ENCODE measurements at regions not wholly inside any gene's neighbourhood (a gene's known extent, or its start where the extent isn't known, plus 50 kb on each side); places are given as distances from the start of the nearest gene placed in this dataset.

DNA sequence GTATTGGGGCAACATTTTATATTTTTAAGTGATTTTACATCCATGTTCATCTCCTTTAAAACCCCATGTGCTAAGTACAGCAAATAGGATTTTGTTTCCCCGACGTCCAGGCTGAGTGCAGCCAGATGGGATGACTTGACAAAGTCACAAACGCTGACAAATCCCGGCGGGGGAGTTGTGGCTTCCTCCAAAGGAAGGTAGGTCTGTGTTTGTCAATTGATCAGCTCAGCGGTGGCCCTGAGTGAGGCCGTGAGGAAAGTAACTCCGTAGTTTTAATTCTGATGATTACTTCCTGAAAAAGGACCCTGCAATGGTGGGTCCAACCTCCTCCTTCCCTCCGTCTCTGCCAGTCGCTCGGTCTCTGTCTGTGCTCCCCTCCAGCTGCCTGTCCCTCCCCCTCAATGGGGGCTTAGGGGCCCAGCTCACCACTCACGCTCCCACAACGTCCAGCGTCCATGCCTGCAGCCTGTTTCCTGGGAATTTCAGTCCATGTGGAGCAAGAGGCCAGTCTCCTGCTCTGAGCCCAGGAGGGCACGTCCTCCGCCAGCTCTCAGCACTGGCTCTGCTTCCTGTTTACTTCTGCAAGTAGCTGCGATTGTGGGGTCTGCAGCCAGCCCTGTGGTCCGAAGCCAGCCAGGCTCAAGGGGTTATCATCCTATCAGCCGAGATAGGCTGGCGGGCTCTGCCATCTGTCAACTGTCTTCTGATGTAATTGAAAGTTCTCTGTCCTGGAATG lies 209.4 kb upstream of the FOXF1 start:
- H3K4me3 ChIP-seq, result peak overlapping the region; percentile 10 to 60 (median 41); a peak in 15 of 20 replicates
- peak overlapping the region in 10 of 11 experiments; percentile 14 to 85 (median 72); a peak in 19 of 22 replicates for H3K27ac ChIP-seq
- no peak; a peak in 1 of 22 replicates for TF ChIP-seq Cebpa-rat (IDR thresholded peaks at IDR 0.05)
- H3K36me3 ChIP-seq, result no peaks in the 10 kb centered on the region
- no peaks in the 10 kb centered on the region for H3K9me3 ChIP-seq (replicated peaks in 1 of 11)
- peaks cover 15 to 24% (median 19%) of the 10 kb centered on the region in 10 experiments for H3K4me1 ChIP-seq
- H4K20me1 ChIP-seq, result peaks cover 0 to 9% (median 0%) of the 10 kb centered on the region in 11 experiments; a peak in 2 of 22 replicates
- H3K9ac ChIP-seq, result peak overlapping the region in 10 of 11 experiments; percentile 34 to 76 (median 62); a peak in 16 of 22 replicates
- H3K27me3 ChIP-seq, result peaks cover 0 to 29% (median 8%) of the 10 kb centered on the region in 11 experiments; a peak in 8 of 22 replicates
- H3K4me2 ChIP-seq, result peak overlapping the region; percentile 74 to 98 (median 92)

DNA sequence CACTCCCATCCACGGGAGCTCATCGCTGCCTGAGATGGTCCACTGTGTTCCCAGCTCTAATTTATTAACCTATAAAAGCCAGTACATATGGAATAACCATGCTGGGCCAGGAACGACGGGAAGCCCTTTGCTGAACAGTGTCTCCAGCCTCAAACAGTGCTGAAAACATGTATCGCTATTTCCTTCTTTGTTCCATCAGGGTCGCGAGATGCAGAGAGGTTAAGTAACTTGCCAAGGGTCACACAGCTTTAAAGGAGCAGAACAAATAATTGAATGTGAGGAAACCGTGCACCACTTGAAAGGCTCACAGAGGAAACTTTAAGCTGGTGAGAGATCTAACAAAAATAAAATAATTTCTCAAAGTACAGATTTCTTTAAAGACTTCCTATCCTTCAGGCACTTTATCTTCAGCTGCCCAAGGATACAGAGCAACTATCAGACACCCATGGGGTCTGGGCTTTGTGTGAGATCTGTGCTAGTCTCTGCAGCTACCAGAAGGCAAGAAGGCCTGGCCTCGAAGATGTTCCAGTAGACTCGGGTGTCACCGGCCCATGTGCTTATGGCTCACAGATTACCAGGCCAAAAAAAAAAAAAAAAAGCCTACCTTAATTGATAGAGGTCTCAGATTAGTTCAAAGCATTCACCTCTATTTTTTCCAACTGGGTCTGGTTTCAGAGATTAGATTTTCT lies 207.8 kb upstream of the FOXF1 start:
- Histone ChIP-seq H3K4me3 (no peak overlapping the region), H3K36me3 (no peaks in the 10 kb centered on the region), H3K9ac (no peak overlapping the region), H3K4me1 (peaks cover 15 to 24% (median 19%) of the 10 kb centered on the region in 10 experiments), H4K20me1 (no peaks in the 10 kb centered on the region), H3K27ac (no peak overlapping the region), H3K9me3 (replicated peaks in 1 of 11) (no peaks in the 10 kb centered on the region), H3K27me3 (peaks cover 0 to 15% (median under 1%) of the 10 kb centered on the region in 11 experiments; a peak in 6 of 22 replicates), H3K4me2 (no peak overlapping the region)
- no peak for TF ChIP-seq Cebpa-rat (IDR thresholded peaks at IDR 0.05)

DNA sequence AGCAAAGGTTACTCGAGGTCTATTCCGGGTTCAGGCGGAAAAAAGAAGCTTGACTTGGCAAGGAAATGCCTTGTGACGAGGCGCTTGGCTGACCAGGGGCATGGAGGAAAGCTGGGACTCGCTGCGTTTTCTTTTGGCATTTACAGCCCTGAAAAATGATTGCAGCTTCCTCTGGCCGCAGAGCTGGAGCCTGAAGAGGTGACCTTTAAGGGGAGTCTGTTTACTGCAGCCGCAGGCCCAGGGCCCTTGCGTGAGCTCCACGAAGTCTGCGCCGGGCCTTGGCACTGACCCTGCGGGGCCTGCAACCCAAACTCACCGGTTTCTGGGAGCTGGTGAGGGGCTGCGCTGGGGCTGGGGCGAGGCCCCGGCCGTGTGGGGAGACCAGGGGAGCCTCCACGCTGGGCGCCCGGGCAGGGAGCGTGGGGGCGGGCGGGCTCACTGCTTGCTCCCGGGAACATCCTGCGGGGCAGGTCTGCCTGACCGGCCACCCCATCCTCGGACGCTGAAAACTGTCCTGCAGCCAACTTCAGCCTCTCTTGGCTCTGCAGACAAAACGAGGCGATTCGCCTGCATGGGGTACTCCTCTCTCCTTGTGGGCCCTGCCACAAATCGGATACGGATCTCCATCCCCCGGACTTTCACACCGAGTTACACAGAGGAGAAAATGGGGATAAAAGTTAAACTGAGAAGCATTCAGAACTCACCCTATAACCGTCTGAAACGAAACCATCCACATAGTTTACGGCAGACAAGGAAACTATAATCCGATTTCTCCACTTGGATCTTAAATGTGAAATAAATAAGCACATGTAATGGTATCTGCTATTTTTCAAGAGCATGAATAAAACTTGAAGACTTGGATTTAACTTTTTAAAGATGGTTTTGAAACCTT lies 206.3 kb upstream of the FOXF1 start:
- Histone ChIP-seq H3K9me3 (replicated peaks in 1 of 11) (no peaks in the 10 kb centered on the region), H3K4me1 (peaks cover 15 to 24% (median 19%) of the 10 kb centered on the region in 10 experiments)

DNA sequence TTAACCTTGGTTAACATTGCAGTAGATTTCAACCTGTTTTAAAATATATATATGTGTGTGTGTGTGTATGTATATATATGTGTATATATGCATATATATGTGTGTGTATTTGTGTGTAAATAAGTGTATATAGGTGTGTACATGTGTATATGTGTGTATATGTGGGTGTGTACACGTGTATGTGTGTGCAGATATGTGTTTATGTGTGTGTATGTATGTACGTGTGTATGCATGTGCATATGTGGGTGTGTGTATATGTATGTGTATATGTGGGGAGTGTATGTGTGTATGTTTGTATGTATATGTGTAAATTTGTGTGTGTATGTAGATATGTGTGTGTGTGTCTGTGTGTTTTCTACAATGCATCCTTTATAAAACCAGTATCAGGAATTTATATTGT lies 205.5 kb upstream of the FOXF1 start:
- Histone ChIP-seq H3K4me2 (no peak overlapping the region), H3K4me1 (peaks cover 14 to 23% (median 18%) of the 10 kb centered on the region in 10 experiments), H3K9ac (no peak overlapping the region), H3K27me3 (no peaks in the 10 kb centered on the region), H3K27ac (no peak overlapping the region), H3K36me3 (no peaks in the 10 kb centered on the region), H3K4me3 (no peak overlapping the region), H3K9me3 (replicated peaks in 1 of 11) (no peaks in the 10 kb centered on the region), H4K20me1 (no peaks in the 10 kb centered on the region)
- no peak for TF ChIP-seq Cebpa-rat (IDR thresholded peaks at IDR 0.05)

More for the DNA sequence above, 206.3 kb upstream of the FOXF1 start:
- TF ChIP-seq Cebpa-rat (IDR thresholded peaks at IDR 0.05), result no peak
- Histone ChIP-seq H3K4me3 (no peak overlapping the region), H3K4me2 (no peak overlapping the region), H3K9ac (no peak overlapping the region), H4K20me1 (no peaks in the 10 kb centered on the region), H3K36me3 (no peaks in the 10 kb centered on the region), H3K27me3 (peaks cover 0 to 2% (median 0%) of the 10 kb centered on the region in 11 experiments; a peak in 1 of 22 replicates), H3K27ac (no peak overlapping the region)

DNA sequence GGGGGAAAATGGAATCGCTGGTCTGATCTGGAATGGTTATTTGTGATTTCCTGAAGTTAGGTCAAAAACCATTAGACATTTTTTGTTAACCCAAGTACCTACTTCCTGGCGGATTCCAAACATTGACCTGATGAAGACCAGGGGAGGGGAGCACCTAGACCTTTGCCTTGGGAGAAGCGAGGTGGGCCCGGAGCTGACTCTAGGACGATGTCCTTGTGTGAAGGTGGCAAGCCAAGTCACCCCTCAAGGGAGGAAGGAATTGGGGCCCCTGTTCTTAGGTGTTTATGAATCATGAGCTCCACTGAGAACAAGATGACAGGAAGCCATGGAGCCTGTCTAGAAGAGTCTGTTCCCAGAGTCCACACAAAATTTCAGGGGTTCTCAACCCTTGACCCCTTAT lies 204.9 kb upstream of the FOXF1 start:
- Histone ChIP-seq H3K4me2 (no peak overlapping the region), H3K4me1 (peaks cover 8 to 17% (median 12%) of the 10 kb centered on the region in 10 experiments), H3K4me3 (no peak overlapping the region), H3K9me3 (replicated peaks in 1 of 11) (no peaks in the 10 kb centered on the region), H3K27ac (no peak overlapping the region), H3K36me3 (no peaks in the 10 kb centered on the region), H3K27me3 (no peaks in the 10 kb centered on the region), H3K9ac (no peak overlapping the region), H4K20me1 (no peaks in the 10 kb centered on the region)
- TF ChIP-seq Cebpa-rat (IDR thresholded peaks at IDR 0.05), result no peak

DNA sequence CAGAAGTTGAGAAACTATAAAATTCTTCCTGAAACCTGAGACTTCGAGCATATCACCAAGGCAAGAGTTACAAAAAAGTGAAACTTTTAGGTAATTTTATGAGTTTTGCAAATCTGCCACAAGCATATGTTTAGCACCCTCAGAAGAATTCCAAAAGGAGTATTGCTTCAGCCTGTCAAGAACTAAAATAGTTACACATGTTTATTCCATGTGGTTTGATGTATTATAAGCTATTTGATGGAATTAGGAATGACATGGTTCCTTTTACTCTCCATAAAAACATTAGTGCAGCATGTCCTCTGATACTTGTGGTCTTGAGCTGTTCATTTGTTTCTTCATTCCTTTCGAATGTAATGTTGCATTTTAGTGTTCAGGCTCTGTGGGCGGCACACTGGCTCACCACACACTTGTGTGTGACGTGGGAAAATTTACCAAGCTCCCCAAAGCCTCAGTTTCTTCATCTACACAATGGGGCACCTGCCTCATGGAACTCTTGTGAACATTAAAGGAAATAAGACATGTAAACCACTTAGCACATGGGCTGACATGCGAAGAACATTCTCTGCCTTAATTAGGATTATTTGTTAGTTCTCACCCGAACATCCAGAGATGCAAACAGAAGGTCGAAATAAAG lies 204.2 kb upstream of the FOXF1 start:
- Histone ChIP-seq H3K4me1 (peaks cover 2 to 11% (median 6%) of the 10 kb centered on the region in 10 experiments), H4K20me1 (no peaks in the 10 kb centered on the region), H3K4me3 (no peak overlapping the region), H3K27me3 (no peaks in the 10 kb centered on the region), H3K27ac (no peak overlapping the region), H3K4me2 (no peak overlapping the region), H3K9ac (no peak overlapping the region), H3K36me3 (no peaks in the 10 kb centered on the region), H3K9me3 (replicated peaks in 1 of 11) (no peaks in the 10 kb centered on the region)
- no peak for TF ChIP-seq Cebpa-rat (IDR thresholded peaks at IDR 0.05)

DNA sequence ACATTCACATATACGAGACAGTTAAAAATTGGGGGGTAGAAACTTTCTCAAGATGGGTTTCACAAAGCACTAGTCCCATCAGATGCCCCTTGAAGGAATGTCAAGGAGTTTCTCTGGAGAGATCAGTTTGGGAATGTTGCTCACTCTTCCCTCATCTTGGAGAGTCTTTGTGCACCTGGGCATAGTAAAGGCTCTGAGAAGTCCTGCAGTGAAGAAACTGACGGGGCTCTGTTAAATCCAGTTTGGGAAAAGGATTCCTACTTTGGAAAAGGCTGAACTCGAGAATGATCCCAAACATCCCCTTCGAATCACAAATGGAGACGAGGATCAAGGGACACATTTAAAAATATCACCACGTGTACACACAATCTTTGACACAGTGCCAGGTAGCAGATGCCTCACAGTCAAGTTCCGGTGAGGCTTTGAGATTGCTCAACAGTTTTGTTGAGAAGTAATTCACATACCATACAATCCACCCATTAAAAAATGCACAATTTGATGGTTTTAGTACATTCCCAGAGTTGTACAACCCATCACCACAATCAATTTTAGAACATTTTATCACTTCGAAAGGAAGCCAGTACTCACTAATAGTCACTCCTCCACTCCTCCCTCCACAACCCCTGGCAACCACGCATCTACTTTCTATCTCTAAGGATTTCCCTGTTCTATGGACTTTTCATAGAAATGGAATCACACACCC lies 203.4 kb upstream of the FOXF1 start:
- TF ChIP-seq Cebpa-rat (IDR thresholded peaks at IDR 0.05), result no peak
- Histone ChIP-seq H3K27me3 (no peaks in the 10 kb centered on the region), H3K9me3 (replicated peaks in 1 of 11) (no peaks in the 10 kb centered on the region), H3K36me3 (no peaks in the 10 kb centered on the region), H3K4me2 (no peak overlapping the region), H3K4me1 (peaks cover 0 to 3% (median 0%) of the 10 kb centered on the region in 10 experiments; a peak in 1 of 20 replicates), H3K27ac (no peak overlapping the region), H3K9ac (no peak overlapping the region), H4K20me1 (no peaks in the 10 kb centered on the region), H3K4me3 (no peak overlapping the region)

DNA sequence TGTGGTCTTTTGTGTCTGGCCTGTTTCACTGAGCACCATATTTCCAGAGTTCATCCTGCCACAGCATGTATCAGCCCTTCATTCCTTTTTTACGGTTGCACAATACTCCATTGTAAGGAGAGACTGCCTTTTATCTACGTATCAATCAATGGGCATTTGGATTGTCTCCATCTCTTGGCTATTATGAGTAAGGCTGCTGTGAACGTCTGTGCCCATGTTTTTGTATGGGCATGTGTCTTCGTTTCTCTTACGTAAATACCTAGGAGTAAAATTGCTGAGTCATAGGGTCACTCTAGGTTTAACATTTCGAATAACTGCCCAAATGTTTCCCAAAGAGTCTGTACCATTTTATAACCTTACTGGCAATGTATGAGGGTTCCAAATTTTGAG lies 202.8 kb upstream of the FOXF1 start:
- peak in 3 of 11 experiments; percentile 7 to 29 (median 15); a peak in 1 of 22 replicates for TF ChIP-seq Cebpa-rat (IDR thresholded peaks at IDR 0.05)
- no peaks in the 10 kb centered on the region for H3K9me3 ChIP-seq (replicated peaks in 1 of 11)
- no peaks in the 10 kb centered on the region for H3K36me3 ChIP-seq
- no peaks in the 10 kb centered on the region for H3K27me3 ChIP-seq
- no peak overlapping the region for H3K4me2 ChIP-seq
- no peak overlapping the region for H3K4me3 ChIP-seq
- H3K4me1 ChIP-seq, result no peaks in the 10 kb centered on the region
- no peak overlapping the region for H3K9ac ChIP-seq
- no peak overlapping the region for H3K27ac ChIP-seq
- H4K20me1 ChIP-seq, result no peaks in the 10 kb centered on the region

Data from BLaER1 treated with 17β-estradiol and CSF1 and Interleukin-3, amounts not matched to agents 10 nM and 100 nM (cell line).